ENCODE measurements at regions not wholly inside any gene's neighbourhood (a gene's known extent, or its start where the extent isn't known, plus 50 kb on each side); places are given as distances from the start of the nearest gene placed in this dataset.

DNA sequence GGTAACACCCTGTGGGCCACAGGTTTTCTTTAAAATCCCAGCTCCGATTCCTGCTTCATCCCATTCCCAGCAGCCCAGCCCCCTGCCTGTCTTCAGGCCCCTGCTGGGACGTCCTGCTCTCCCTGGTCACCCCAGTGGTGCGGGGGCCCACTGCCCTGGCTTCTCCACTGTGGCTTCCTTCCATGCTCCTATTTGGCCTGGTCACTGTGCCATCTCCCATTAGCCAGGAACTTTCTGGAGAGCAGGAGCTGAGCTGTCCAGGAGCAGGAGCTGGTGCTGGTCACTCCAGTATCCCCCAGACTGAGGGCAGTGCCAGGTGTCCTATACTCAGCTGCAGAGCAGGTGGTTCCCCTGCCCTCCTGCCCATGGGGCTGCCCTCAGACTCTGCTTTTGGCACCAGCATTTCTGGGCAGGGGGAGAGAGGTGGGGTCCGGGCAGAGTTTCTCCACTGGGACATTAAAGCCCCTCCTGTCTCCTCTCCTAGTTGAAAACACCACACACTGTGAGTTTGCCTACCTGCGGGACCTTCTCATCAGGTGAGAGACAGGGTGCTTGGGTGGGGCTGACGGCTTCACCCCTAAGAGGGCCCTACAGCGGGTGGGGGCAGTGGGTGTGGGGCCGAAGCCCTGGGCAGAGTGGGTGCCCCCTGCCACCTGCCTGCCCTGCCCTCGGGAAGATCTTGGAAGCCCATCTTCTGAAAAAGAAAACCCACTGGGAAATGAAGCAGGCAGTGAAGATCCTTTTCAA lies 356.2 kb downstream of the SEC14L1 start:
- Histone ChIP-seq H3K27me3 (no peaks in the 10 kb centered on the region), H3K4me1 (peaks cover 0 to 11% (median 8%) of the 10 kb centered on the region in 4 donors), H3K27ac (no peak overlapping the region), H3K9me3 (no peaks in the 10 kb centered on the region), H3K36me3 (peaks cover 0 to 22% (median 4%) of the 10 kb centered on the region in 4 donors), H3K4me3 (no peak overlapping the region)
- intact Hi-C loops (cut with DNase I; ENCODE audit: low total_unique reads) = no loop called here
- no peak for DNase-seq
- WGBS, 2 donors (ENCODE audit: low coverage in 1 of 2) = 91% methylated on average over 9 of the region's 9 CpGs; no CpG with 5 or more reads in 1 of the 2 donors
- in situ Hi-C loops (cut with MboI; ENCODE audit: low pct_ligation_motif_present in 1 of 4, low pct_unique_long_range_greater_than_20kb in 1 of 4, low sequenced_read_pairs in 3 of 4) = loop anchor here (5.0 to 25.0 kb wide), 5 partner anchors 62 to 165 kb away; no protein-coding TSS in a partner anchor
- no peak for TF ChIP-seq CTCF (IDR thresholded peaks at IDR 0.05)
- TF ChIP-seq POLR2AphosphoS5 (IDR thresholded peaks at IDR 0.05) = no peak
- TF ChIP-seq POLR2A (IDR thresholded peaks at IDR 0.05) = no peak
- TF ChIP-seq EP300 (IDR thresholded peaks at IDR 0.05; ENCODE audit: low read depth) = no peak

GRCh38 chr17:77497578-77497934 lies 356.8 kb downstream of the SEC14L1 start:
- peaks cover 0 to 22% (median under 1%) of the 10 kb centered on the region in 4 donors for H3K36me3 ChIP-seq

DNA sequence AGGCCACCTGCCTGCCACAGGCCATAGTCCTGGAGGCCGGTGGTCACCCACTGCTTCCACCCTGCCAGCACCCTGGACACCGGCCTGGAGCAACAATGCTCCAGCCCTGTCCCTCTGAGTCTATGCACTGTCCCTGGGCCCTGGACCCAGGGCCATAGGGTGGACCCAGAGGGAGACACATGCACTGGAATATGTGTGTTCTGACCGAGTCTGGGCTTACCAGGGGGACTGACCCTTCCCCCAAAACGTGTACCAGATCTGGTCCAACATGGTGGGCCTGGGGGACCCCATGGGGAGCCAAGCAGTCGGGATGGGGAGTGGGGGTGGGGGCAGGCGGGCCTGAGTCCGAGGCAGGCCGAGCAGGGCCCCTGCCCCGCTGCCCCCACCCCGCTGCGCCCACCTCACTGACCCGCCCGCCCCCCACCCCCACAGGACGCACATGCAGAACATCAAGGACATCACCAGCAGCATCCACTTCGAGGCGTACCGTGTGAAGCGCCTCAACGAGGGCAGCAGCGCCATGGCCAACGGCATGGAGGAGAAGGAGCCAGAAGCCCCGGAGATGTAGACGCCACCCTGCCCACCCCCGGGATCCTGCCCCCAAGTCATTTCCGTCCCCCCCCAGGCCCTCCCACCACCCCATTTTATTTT lies 357.4 kb downstream of the SEC14L1 start:
- Histone ChIP-seq H3K27ac (no peak overlapping the region), H3K27me3 (no peaks in the 10 kb centered on the region), H3K36me3 (peaks cover 0 to 15% (median 0%) of the 10 kb centered on the region in 4 donors), H3K9me3 (no peaks in the 10 kb centered on the region), H3K4me1 (peaks cover 0 to 11% (median 8%) of the 10 kb centered on the region in 4 donors), H3K4me3 (no peak overlapping the region)
- in situ Hi-C loops (cut with MboI; ENCODE audit: low pct_ligation_motif_present in 1 of 4, low pct_unique_long_range_greater_than_20kb in 1 of 4, low sequenced_read_pairs in 3 of 4) = loop anchor here (5.0 to 25.0 kb wide), 5 partner anchors 63 to 166 kb away; no protein-coding TSS in a partner anchor
- 92% methylated on average over 22 of the region's 25 CpGs; no CpG with 5 or more reads in 1 of the 2 donors for WGBS, 2 donors (ENCODE audit: low coverage in 1 of 2)
- DNase-seq = peak; percentile 6
- intact Hi-C loops (cut with DNase I; ENCODE audit: low total_unique reads) = no loop called here
- TF ChIP-seq CTCF (IDR thresholded peaks at IDR 0.05) (no peak), EP300 (IDR thresholded peaks at IDR 0.05; ENCODE audit: low read depth) (no peak), POLR2A (IDR thresholded peaks at IDR 0.05) (no peak), POLR2AphosphoS5 (IDR thresholded peaks at IDR 0.05) (no peak)

More at GRCh38 chr17:77497578-77497934, 356.8 kb downstream of the SEC14L1 start:
- peak; percentile 4 for DNase-seq
- no peaks in the 10 kb centered on the region for H3K9me3 ChIP-seq
- in situ Hi-C loops (cut with MboI; ENCODE audit: low pct_ligation_motif_present in 1 of 4, low pct_unique_long_range_greater_than_20kb in 1 of 4, low sequenced_read_pairs in 3 of 4) = loop anchor here (5.0 to 25.0 kb wide), 5 partner anchors 63 to 165 kb away; no protein-coding TSS in a partner anchor
- H3K4me1 ChIP-seq = peaks cover 0 to 11% (median 8%) of the 10 kb centered on the region in 4 donors
- no peaks in the 10 kb centered on the region for H3K27me3 ChIP-seq
- intact Hi-C loops (cut with DNase I; ENCODE audit: low total_unique reads) = no loop called here
- 95% methylated on average over 8 of the region's 8 CpGs; no CpG with 5 or more reads in 1 of the 2 donors for WGBS, 2 donors (ENCODE audit: low coverage in 1 of 2)
- no peak overlapping the region for H3K4me3 ChIP-seq
- TF ChIP-seq POLR2AphosphoS5 (IDR thresholded peaks at IDR 0.05) = no peak
- no peak for TF ChIP-seq POLR2A (IDR thresholded peaks at IDR 0.05)
- no peak for TF ChIP-seq CTCF (IDR thresholded peaks at IDR 0.05)
- TF ChIP-seq EP300 (IDR thresholded peaks at IDR 0.05; ENCODE audit: low read depth) = no peak
- H3K27ac ChIP-seq = no peak overlapping the region

Measured in transverse colon (tissue), 4 donors.